ENCODE measurements at regions not wholly inside any gene's neighbourhood (a gene's known extent, or its start where the extent isn't known, plus 50 kb on each side); places are given as distances from the start of the nearest gene placed in this dataset.

GRCh38 chr15:60057554-60057953 is 53.4 kb downstream of the FOXB1 start:
- DNase-seq: no peak

GRCh38 chr15:60059186-60059585 is 55.1 kb downstream of the FOXB1 start:
- DNase-seq: no peak

- DNase-seq: no peak
Observed at GRCh38 chr15:60061758-60062157, 57.6 kb downstream of the FOXB1 start.

DNA sequence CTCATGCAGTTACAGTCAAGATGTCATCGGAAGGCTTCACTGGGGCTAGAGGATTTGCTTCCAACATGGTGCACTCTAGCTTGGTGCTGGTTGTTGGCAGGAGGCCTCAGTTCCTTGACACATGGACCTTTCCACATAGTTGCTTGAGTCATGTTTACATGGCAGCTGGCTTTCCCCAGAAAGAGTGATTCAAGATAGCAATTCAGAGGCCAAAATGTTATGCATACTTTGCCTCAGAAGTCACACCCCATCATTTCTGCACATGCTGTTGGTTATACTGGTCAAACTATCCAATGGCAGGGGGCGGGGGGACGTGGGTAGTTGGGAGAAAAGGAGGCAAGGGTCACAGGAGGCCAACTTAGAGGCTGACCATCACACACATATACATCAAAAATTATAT is 58.7 kb downstream of the FOXB1 start:
- no peak for DNase-seq

DNA sequence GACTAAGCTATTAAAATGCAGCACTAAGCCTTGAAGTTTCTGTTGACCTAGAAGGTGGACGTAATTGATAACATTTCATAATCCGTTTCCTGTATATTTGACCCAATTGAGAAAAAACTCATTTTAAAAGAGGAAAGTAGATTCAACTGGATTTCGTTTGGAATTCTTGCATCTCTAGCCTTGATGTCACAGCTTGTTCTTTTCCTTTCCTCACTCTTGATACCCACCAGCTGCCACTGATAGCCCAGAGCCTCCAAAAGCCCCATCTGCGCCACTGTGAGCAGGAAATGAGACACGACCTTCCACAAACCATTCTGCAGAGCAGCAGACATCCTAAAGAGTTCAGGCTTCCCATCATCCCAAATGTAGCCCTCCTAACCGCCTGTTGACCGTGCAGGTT is 61.8 kb downstream of the FOXB1 start:
- no peak for DNase-seq

DNA sequence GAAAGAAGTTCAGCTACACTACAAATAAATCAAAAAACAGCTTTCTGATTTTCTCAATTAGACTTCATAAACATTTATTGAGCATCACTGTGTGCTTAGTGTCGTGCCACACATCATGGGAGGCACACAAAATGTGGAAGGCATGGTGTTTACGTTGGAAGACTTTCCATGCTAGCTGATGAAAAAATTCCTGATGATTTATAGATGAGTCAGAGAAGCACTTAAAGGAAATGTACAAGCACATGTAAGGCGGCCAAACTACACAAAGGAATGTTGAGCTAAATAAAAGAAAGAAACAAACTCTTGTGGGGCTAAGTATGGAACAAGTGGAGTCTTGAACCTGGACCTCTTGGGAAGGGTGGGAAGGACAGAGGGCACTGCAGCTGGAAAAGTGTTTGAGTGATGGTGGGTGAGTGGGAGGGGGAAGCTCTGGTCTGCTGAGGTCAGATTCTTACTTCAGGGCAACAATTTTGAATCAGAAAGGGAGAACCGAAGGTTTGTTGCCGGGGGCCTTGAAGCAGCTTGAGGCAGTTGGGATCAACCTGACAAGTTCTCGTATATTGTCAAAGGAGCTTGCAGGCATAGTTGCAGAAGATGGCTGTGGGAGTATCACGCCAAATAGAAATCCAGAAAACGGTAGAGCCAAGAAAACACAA is 66.9 kb downstream of the FOXB1 start:
- DNase-seq: no peak

GRCh38 chr15:60072826-60073465 is 68.8 kb downstream of the FOXB1 start:
- DNase-seq: no peak

DNA sequence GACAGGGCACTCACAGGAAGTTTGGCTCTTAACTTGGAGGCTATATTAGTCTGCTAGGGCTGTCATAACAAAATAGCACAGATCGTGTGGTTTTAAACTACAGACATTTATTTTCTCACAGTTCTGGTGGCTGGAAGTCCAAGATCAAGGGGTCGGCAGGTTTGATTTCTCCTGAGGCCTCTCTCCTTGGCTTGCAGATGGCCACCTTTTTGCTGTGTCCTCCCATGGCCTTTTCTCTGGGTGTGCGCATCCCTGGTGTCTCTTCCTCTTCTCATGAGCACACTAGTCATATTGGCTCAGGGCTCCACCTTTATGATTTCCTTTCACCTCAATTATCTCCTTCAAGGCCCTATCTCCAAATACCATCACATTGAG is 69.3 kb downstream of the FOXB1 start:
- DNase-seq: no peak

DNA sequence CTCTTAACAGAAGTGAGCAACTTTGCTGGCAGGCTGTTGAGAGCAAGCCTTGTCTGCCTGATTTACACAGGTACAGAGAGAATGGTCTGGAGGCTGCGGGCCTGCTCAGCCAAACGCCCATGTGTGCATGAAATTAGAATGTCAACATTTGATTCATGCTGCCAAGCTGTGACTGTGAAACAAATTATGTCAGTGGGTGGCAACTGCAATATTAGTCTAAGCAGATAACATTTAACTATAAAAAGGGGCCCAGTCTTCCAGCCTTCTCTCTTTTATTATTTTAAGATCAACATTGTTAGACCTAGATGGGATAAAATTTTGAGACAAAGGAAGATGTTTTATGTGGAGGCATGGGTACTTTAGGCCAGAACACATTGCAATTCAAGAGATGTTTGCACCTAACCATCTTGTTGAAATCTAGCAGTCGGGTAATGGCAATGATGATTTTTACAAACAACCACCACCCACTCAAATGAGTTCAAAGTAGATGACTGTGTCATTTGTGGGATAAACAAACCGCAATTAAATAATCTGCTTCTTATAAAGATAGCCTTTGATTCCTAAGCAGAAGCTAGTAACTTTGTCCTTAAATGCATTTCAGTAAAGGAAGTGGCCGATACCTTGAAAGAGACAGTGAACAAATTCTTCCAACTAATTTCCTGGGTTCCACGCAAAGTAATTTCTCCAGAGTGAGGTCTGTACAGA is 70.2 kb downstream of the FOXB1 start:
- DNase-seq: peak; percentile 66

DNA sequence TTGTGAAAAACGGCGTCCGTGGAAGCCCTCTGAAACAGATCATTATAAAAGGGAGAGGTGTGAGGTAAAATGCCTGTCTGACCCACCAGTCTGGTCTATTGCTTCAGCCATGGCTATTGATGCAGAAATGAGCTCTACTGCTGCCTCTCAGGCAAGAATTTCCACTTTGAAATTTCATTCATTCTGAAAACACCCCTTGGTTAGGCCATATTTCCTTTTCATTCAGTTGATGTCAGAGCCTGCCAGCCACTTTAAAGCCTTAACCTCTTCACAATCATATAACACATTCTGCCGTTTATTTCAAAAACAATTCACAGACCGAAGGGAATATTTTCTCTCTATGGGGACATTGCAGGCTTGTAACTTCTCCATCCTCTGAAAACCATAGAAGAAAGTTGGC is 71.9 kb downstream of the FOXB1 start:
- DNase-seq: no peak

GRCh38 chr15:60076582-60077276 is 72.6 kb downstream of the FOXB1 start:
- no peak for DNase-seq

DNA sequence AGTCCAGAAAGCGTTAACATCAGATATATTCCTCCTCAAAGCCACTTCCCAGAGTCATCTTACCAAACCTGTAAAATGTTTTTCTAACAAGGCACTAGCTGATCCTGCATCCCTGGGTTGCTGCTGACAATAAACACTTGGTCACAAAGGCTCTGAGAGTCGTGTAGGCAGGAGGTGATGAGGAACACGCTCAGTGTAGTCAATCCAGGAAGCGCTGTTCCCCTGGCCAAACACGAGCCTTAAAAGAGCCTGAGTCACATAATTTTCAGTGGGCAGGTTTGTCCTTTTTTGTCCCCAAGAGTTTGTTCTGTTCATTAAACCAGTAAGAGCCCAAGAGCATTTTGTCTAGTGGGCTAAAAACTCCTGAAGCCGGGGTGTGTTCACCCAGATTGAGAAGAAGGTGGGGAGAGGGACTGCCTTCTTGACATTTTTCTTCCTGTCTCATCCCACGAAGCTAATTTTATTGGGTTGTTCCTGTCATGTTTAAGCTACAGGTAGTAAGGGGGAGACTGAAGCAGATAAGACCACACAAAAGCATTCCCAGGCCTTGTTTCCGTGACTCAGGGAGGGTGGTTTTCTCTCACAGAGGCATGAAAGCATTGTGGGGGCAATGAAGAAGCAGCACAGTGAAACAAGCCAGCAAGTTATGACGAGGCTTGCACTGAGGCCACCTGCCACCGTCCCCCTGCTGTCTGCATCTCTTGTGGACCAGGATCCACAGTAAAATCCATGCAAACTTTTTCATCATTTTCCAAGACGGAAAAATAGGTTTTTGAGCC is 73.7 kb downstream of the FOXB1 start:
- no peak for DNase-seq

DNA sequence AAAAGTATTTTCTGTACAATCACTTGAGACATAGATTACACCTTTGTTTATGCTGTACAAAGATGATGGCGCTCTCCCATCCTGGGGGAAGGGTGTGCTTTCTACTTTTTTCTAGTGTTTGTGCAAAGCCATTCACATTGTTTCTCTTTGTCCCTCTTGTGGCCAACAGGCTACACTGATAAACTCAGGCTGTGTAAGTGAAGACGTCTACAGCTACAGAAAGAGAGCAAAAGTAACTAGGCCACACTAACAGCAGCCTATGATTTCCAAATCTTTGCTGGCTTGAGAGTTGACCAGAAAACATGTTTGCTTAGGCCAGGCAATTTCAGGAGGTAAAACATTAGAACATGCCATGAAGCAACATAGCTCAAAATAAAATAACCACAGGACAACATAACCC is 75.1 kb downstream of the FOXB1 start:
- DNase-seq: no peak

GRCh38 chr15:60081976-60082375 is 77.9 kb downstream of the FOXB1 start:
- DNase-seq: no peak

DNA sequence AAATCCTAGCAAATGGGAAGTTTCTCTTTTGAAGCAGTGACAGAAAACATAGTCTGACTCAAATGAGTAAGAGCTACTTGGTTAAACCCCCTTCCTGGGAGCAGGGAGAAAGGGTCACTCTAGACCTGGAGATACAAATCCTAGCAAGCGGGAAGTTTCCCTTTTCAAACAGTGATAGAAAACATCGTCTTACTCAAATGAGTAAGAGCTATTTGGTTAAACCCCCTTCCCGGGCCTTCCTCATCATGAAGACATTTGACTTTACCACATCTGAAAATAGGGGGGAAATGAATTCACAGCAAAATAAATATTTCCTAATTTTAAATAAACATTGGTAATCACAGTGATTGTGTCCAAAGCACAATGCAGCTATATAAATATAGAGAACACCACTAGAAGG is 79.2 kb downstream of the FOXB1 start:
- no peak for DNase-seq

DNA sequence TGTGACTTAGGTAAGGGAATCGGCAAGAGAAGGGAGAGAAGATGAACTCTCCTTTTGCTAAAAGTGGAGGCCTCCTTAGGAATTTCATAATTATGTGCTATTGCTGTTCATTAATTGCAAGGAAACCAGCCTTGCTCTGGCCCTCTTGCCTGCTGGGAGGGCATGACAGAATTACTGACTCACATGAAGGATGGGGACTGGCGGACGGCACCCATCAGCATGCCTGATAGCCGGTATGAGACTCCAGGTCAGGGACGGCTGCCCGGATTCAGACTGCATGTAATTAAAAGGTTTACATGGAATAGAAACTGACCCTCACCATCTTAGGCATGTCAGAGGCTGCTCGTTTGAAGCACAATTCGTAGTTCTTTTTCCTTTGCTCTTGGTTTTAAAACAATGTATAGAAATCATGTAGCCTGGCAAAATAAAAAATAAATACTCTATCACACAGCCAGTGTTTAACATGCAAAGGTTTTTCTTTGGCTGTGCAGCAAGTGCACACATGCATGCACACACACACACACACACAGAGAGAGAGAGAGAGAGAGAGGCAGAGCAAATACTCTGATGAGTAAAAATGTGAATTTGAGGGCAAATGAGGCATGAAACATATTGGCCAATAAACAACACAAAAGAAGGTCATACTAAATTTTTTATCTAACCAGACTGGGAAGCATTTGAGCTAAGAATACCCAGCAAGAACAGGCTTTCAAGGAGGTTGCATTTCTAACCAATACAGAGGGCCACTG is 82.7 kb downstream of the FOXB1 start:
- no peak for DNase-seq

DNA sequence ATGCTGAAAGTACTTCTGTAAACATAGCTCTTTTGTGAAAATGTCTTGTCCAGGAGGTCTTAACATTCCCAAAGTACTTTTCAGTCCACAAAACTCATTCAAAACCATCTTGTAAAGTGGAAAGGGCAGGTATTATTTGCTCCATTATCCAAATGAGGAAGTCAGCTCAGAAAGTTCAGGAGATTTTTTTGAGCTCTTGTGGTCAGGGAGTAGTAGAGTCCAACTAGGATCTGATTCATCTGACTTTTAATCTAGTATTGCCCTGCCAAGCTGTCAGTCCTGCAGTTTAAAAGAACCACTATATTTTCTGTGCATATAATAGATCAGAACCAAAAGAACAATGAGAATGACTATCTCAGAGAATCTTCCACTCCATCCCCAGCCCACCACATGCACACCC is 83.5 kb downstream of the FOXB1 start:
- DNase-seq: no peak

DNA sequence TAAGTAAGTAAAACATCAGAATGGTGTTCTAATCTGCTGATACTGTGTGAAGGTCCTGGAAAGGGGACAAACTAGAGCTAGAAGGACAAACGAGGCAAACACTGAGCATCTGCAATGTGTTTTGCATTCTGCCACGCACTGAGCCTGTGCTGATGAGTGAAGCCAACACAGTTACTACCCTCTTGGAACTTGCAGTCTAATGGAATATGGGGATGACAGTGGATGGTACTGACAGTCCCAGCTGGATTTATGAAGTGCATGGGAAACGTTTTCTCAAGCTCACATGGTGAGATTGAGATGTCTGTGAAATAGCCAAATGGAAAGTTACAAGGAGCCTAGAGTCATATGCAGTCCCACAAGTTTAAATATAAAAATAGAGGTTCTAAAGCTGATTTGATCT is 86.6 kb downstream of the FOXB1 start:
- DNase-seq: no peak

- DNase-seq: no peak
Observed at GRCh38 chr15:60091157-60091556, 87.0 kb downstream of the FOXB1 start.

DNA sequence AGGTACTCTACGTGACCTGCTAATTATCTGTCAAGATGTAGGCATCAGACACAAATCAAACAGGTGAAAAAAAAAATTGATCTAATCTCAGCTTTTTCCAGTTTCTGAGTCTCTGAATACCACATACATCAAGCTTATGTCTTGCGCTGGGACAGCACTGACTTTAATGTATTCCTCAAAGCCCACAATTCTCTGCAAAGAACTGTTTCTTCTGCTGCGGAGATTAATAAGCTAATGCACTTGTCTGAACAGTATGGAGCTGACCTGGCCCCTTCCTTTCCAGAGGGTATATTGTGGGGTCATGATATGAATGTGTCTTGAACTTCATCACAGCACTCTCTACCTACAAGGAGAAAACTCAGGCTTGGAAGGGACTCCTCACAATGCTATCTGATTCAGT is 87.8 kb downstream of the FOXB1 start:
- DNase-seq: no peak

GRCh38 chr15:60093273-60094067 is 89.4 kb downstream of the FOXB1 start:
- DNase-seq: peak; percentile 51
